Activated B cell treated with CpG ODN at 0.5 μM for 24 hours (primary cell): ENCODE measurements at regions not wholly inside any gene's neighbourhood (a gene's known extent, or its start where the extent isn't known, plus 50 kb on each side); places are given as distances from the start of the nearest gene placed in this dataset.

ENCODE experiments used
- ATAC-seq: fragments of 200-7000 bp; cut with Tn5 transposase; one replicate; pipeline ENCODE4 v1.10.0; 2021; ENCODE audit warnings: low read depth, mild to moderate bottlenecking, moderate library complexity
- CTCF ChIA-PET: fragments of 350-600 bp; sonication (Branson Sonifier 250); formaldehyde crosslinking; loops from one replicate; lab custom pipeline; 2021; ENCODE audit warnings: antibody characterized with exemption; lab: Charles Lee
- POLR2A ChIA-PET: fragments of 350-600 bp; sonication (Branson Sonifier 250); formaldehyde crosslinking; loops from one replicate; lab custom pipeline; 2021; ENCODE audit warnings: antibody characterized with exemption; lab: Charles Lee
- DNase-seq: peaks from one replicate; pipeline ENCODE4 v3.0.0; 2022
- H3K27ac Mint-ChIP-seq: one replicate; pipeline ENCODE4 v1.8.0; 2020; ENCODE audit warnings: mixed read lengths
- H3K27me3 Mint-ChIP-seq: one replicate; pipeline ENCODE4 v1.8.0; 2021; ENCODE audit warnings: mixed read lengths
- H3K36me3 Mint-ChIP-seq: one replicate; pipeline ENCODE4 v1.8.0; 2021; ENCODE audit warnings: low read depth, mixed read lengths
- H3K4me1 Mint-ChIP-seq: one replicate; pipeline ENCODE4 v1.8.0; 2021; ENCODE audit warnings: mixed read lengths
- H3K4me3 Mint-ChIP-seq: one replicate; pipeline ENCODE4 v1.8.0; 2020; ENCODE audit warnings: mild to moderate bottlenecking, mixed read lengths
- H3K9me3 Mint-ChIP-seq: one replicate; pipeline ENCODE4 v1.8.0; 2020; ENCODE audit warnings: mixed read lengths
- CTCF ChIP-seq: fragments of 200-600 bp; IDR thresholded peaks from one replicate; pipeline ENCODE4 v1.8.0; 2022; ENCODE audit warnings: antibody characterized with exemption, mild to moderate bottlenecking
- intact Hi-C: fragments of 100-400 bp; cut with micrococcal nuclease; formaldehyde crosslinking; loops from one replicate; pipeline ENCODE4 v1.15.1; 2024

- Mint-ChIP-seq H3K4me1 (no peaks in the 10 kb centered on the region), H3K9me3 (no peaks in the 10 kb centered on the region), H3K27ac (no peak overlapping the region), H3K27me3 (peaks cover 42% of the 10 kb centered on the region), H3K4me3 (no peak overlapping the region), H3K36me3 (no peaks in the 10 kb centered on the region)
- POLR2A ChIA-PET: no interaction called here
- DNase-seq (no peak), ATAC-seq (no peak)
- no peak for TF ChIP-seq CTCF
- CTCF ChIA-PET: no interaction called here
- intact Hi-C loops: no loop called here
Measured at GRCh38 chr15:69624155-69624520, 171.5 kb downstream of the RPLP1 start.

- ATAC-seq: no peak
- TF ChIP-seq CTCF: no peak
- no peaks in the 10 kb centered on the region for H3K9me3 Mint-ChIP-seq
- H3K36me3 Mint-ChIP-seq: no peaks in the 10 kb centered on the region
- peaks cover 43% of the 10 kb centered on the region for H3K27me3 Mint-ChIP-seq
- no peak overlapping the region for H3K27ac Mint-ChIP-seq
- intact Hi-C loops: no loop called here
- no peak for DNase-seq
- CTCF ChIA-PET: no interaction called here
- H3K4me1 Mint-ChIP-seq: peaks cover 1% of the 10 kb centered on the region
- no peak overlapping the region for H3K4me3 Mint-ChIP-seq
- POLR2A ChIA-PET: no interaction called here
Measured at GRCh38 chr15:69624816-69625215, 172.2 kb downstream of the RPLP1 start.

- Mint-ChIP-seq H3K9me3 (no peaks in the 10 kb centered on the region), H3K4me1 (peaks cover 1% of the 10 kb centered on the region), H3K4me3 (no peak overlapping the region), H3K27me3 (peaks cover 44% of the 10 kb centered on the region), H3K27ac (no peak overlapping the region), H3K36me3 (no peaks in the 10 kb centered on the region)
- POLR2A ChIA-PET: interaction anchor here (0.6 kb wide), 1 partner anchor 17 kb away, joined by 3 read pairs; no protein-coding TSS in a partner anchor
- TF ChIP-seq CTCF: no peak
- no peak for ATAC-seq
- CTCF ChIA-PET: no interaction called here
- DNase-seq: no peak
- intact Hi-C loops: no loop called here
Measured at GRCh38 chr15:69625328-69625727, 172.7 kb downstream of the RPLP1 start.

- ATAC-seq: no peak
- Mint-ChIP-seq H3K9me3 (no peaks in the 10 kb centered on the region), H3K27ac (no peak overlapping the region), H3K4me1 (peaks cover 1% of the 10 kb centered on the region), H3K36me3 (no peaks in the 10 kb centered on the region), H3K27me3 (peaks cover 46% of the 10 kb centered on the region), H3K4me3 (no peak overlapping the region)
- POLR2A ChIA-PET: no interaction called here
- intact Hi-C loops: no loop called here
- DNase-seq: no peak
- TF ChIP-seq CTCF: no peak
- CTCF ChIA-PET: no interaction called here
Measured at GRCh38 chr15:69626095-69627066, 173.8 kb downstream of the RPLP1 start.

GRCh38 chr15:69627548-69628158 lies 175.0 kb downstream of the RPLP1 start:
- peaks cover 1% of the 10 kb centered on the region for H3K4me1 Mint-ChIP-seq
- H3K4me3 Mint-ChIP-seq: no peak overlapping the region
- peaks cover 50% of the 10 kb centered on the region for H3K27me3 Mint-ChIP-seq
- ChIA-PET CTCF (no interaction called here), POLR2A (no interaction called here)
- no peak for TF ChIP-seq CTCF
- no peaks in the 10 kb centered on the region for H3K36me3 Mint-ChIP-seq
- intact Hi-C loops: no loop called here
- no peak overlapping the region for H3K27ac Mint-ChIP-seq
- H3K9me3 Mint-ChIP-seq: no peaks in the 10 kb centered on the region
- ATAC-seq: no peak
- DNase-seq: no peak
